Hepatocyte (in vitro differentiated cells): ENCODE measurements at regions not wholly inside any gene's neighbourhood (a gene's known extent, or its start where the extent isn't known, plus 50 kb on each side); places are given as distances from the start of the nearest gene placed in this dataset.

ENCODE experiments used
- DNase-seq: peaks from one replicate; pipeline ENCODE4 v3.0.0-alpha.2; 2016; ENCODE audit warnings: low spot score
- H2AFZ ChIP-seq: fragments of 200-600 bp; sonication (generic); 2 replicates; pipeline ENCODE4 v1.6.0; 2016; ENCODE audit warnings: antibody characterized with exemption, mild to moderate bottlenecking
- H3K27ac ChIP-seq: fragments of 200-600 bp; sonication (generic); 2 replicates; pipeline ENCODE4 v1.5.1; 2016; ENCODE audit warnings: mild to moderate bottlenecking
- H3K27me3 ChIP-seq: fragments of 200-600 bp; sonication (generic); 2 replicates; pipeline ENCODE4 v1.6.1; 2016
- H3K36me3 ChIP-seq: fragments of 200-600 bp; sonication (generic); replicated peaks from 2 replicates; pipeline ENCODE4 v1.5.1; 2016; ENCODE audit warnings: low read depth; ENCODE audit not compliant: insufficient read depth
- H3K4me1 ChIP-seq: fragments of 200-600 bp; sonication (generic); 2 replicates; pipeline ENCODE4 v1.5.1; 2016; ENCODE audit warnings: mild to moderate bottlenecking, moderate library complexity; ENCODE audit not compliant: insufficient read depth
- H3K4me2 ChIP-seq: fragments of 200-600 bp; sonication (generic); 2 replicates; pipeline ENCODE4 v1.6.0; 2016
- H3K4me3 ChIP-seq: fragments of 200-600 bp; sonication (generic); 2 replicates; pipeline ENCODE4 v1.5.1; 2016; ENCODE audit warnings: mild to moderate bottlenecking
- H3K79me2 ChIP-seq: fragments of 200-600 bp; sonication (generic); 2 replicates; pipeline ENCODE4 v1.6.0; 2017; ENCODE audit warnings: mild to moderate bottlenecking
- H3K9me2 ChIP-seq: fragments of 200-600 bp; sonication (generic); replicated peaks from 2 replicates; pipeline ENCODE4 v1.6.0; 2017; ENCODE audit warnings: mild to moderate bottlenecking; ENCODE audit not compliant: insufficient read depth
- H3K9me3 ChIP-seq: fragments of 200-600 bp; sonication (generic); 2 replicates; pipeline ENCODE4 v1.5.1; 2016; ENCODE audit warnings: low read depth, mild to moderate bottlenecking
- H4K20me1 ChIP-seq: fragments of 200-600 bp; sonication (generic); 2 replicates; pipeline ENCODE4 v1.6.0; 2016; ENCODE audit warnings: mild to moderate bottlenecking; ENCODE audit not compliant: insufficient read depth, poor library complexity, severe bottlenecking
- EZH2 ChIP-seq: fragments of 200-600 bp; sonication (generic); IDR thresholded peaks from 2 replicates; pipeline ENCODE4 v1.6.1; 2016; ENCODE audit warnings: antibody characterized with exemption, mild to moderate bottlenecking, borderline replicate concordance
- EZH2phosphoT487 ChIP-seq: fragments of 200-600 bp; sonication (generic); IDR thresholded peaks from one replicate; pipeline ENCODE4 v1.6.1; 2018; ENCODE audit warnings: antibody characterized with exemption, mild to moderate bottlenecking, low read depth, moderate library complexity; ENCODE audit not compliant: unreplicated experiment, severe bottlenecking
- WGBS: methylation state at CpG from one replicate; pipeline ENCODE4 v1.1.6; 2016; ENCODE audit warnings: low lambda C conversion rate; ENCODE audit errors: missing lambda C conversion rate; 5-methylcytosine and 5-hydroxymethylcytosine counted together
- TF ChIP-seq, protein P1 (sequence below): fragments of 200-600 bp; sonication (generic); IDR thresholded peaks from 2 replicates; pipeline ENCODE4 v1.5.1; 2016; ENCODE audit warnings: antibody characterized with exemption, mild to moderate bottlenecking; ENCODE audit not compliant: poor library complexity

- Histone ChIP-seq H3K79me2 (no peaks in the 10 kb centered on the region), H3K4me3 (no peak overlapping the region), H3K4me2 (no peak overlapping the region), H4K20me1 (no peaks in the 10 kb centered on the region), H3K9me2 (no peaks in the 10 kb centered on the region), H2AFZ (no peak overlapping the region), H3K9me3 (no peaks in the 10 kb centered on the region), H3K27ac (no peak overlapping the region), H3K4me1 (no peaks in the 10 kb centered on the region), H3K27me3 (no peaks in the 10 kb centered on the region), H3K36me3 (no peaks in the 10 kb centered on the region)
- no peak for DNase-seq
- TF ChIP-seq, protein P1, sequence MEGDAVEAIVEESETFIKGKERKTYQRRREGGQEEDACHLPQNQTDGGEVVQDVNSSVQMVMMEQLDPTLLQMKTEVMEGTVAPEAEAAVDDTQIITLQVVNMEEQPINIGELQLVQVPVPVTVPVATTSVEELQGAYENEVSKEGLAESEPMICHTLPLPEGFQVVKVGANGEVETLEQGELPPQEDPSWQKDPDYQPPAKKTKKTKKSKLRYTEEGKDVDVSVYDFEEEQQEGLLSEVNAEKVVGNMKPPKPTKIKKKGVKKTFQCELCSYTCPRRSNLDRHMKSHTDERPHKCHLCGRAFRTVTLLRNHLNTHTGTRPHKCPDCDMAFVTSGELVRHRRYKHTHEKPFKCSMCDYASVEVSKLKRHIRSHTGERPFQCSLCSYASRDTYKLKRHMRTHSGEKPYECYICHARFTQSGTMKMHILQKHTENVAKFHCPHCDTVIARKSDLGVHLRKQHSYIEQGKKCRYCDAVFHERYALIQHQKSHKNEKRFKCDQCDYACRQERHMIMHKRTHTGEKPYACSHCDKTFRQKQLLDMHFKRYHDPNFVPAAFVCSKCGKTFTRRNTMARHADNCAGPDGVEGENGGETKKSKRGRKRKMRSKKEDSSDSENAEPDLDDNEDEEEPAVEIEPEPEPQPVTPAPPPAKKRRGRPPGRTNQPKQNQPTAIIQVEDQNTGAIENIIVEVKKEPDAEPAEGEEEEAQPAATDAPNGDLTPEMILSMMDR = no peak
- no peak for TF ChIP-seq EZH2
- TF ChIP-seq EZH2phosphoT487 = no peak
Observed at GRCh38 chr12:83619973-83620372, 933.3 kb downstream of the TMTC2 start.

DNA sequence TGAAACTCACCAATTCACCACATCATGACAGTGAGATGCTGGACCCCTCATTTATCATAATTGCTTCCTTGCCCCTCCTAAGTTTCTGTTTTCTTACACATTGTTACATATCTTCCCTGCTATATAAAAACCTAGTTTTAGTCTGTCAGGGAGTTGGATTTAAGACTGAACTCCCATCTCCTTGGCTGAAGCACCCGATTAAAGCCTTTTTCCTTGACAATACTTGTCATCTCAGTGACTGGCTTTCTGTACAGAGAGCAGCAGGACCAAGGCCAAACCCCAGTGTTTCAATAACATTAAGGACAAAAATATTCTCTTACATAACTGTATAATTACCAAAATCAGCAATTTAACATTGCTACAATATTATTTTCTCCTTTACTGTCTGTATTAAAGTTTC is 928.4 kb downstream of the TMTC2 start:
- no peaks in the 10 kb centered on the region for H3K79me2 ChIP-seq
- no peak for DNase-seq
- H3K4me2 ChIP-seq = no peak overlapping the region
- no peaks in the 10 kb centered on the region for H3K27me3 ChIP-seq
- no peak overlapping the region for H2AFZ ChIP-seq
- H3K9me2 ChIP-seq = no peaks in the 10 kb centered on the region
- WGBS = 78% methylated on average over 1 of the region's 1 CpG
- no peak overlapping the region for H3K27ac ChIP-seq
- no peaks in the 10 kb centered on the region for H3K36me3 ChIP-seq
- no peak overlapping the region for H3K4me3 ChIP-seq
- no peaks in the 10 kb centered on the region for H4K20me1 ChIP-seq
- peaks cover 6% of the 10 kb centered on the region for H3K9me3 ChIP-seq
- no peak for TF ChIP-seq EZH2phosphoT487
- no peaks in the 10 kb centered on the region for H3K4me1 ChIP-seq

DNA sequence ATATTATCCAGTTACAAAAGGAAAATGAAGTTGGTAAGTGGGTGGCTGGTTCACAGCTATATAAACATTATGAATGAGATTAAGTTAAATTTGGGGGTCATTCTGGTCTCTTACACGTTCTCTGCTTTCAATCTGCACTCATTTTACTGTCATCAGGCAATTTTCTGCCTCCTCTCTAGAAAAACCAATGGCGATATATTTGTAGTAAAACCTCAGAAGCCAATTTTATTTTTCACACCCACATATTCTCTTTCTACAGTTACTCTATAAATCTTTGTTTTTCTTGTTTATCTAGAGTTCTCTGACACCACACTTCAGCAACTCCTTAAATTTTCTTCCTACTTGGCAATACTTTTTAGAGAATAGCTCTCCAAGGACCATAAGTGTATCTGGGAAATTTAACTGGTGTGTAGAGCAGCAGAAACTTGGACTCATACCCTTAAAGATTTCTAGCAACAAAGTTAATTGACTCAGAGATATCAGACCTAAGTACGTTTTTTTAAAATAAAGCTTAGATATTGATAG is 926.9 kb downstream of the TMTC2 start:
- Histone ChIP-seq H3K4me2 (no peak overlapping the region), H3K27ac (no peak overlapping the region), H3K9me3 (peaks cover 6% of the 10 kb centered on the region), H4K20me1 (no peaks in the 10 kb centered on the region), H3K36me3 (no peaks in the 10 kb centered on the region), H3K27me3 (no peaks in the 10 kb centered on the region), H2AFZ (no peak overlapping the region), H3K79me2 (no peaks in the 10 kb centered on the region), H3K4me1 (no peaks in the 10 kb centered on the region), H3K9me2 (no peaks in the 10 kb centered on the region), H3K4me3 (no peak overlapping the region)
- TF ChIP-seq EZH2phosphoT487 (no peak), EZH2 (no peak)
- TF ChIP-seq, protein P1 = no peak
- 48% methylated on average over 3 of the region's 3 CpGs for WGBS
- DNase-seq = no peak

- H2AFZ ChIP-seq = no peak overlapping the region
- no peak overlapping the region for H3K4me2 ChIP-seq
- WGBS = 77% methylated on average over 1 of the region's 1 CpG
- no peaks in the 10 kb centered on the region for H3K4me1 ChIP-seq
- H3K4me3 ChIP-seq = no peak overlapping the region
- no peak for DNase-seq
- no peaks in the 10 kb centered on the region for H3K9me2 ChIP-seq
- peaks cover 3% of the 10 kb centered on the region for H3K9me3 ChIP-seq
- H3K36me3 ChIP-seq = no peaks in the 10 kb centered on the region
- H3K27me3 ChIP-seq = no peaks in the 10 kb centered on the region
- TF ChIP-seq EZH2phosphoT487 (no peak), EZH2 (no peak)
- TF ChIP-seq, protein P1 = no peak
- H4K20me1 ChIP-seq = no peaks in the 10 kb centered on the region
- H3K27ac ChIP-seq = no peak overlapping the region
- H3K79me2 ChIP-seq = no peaks in the 10 kb centered on the region
Observed at GRCh38 chr12:83603106-83603505, 916.4 kb downstream of the TMTC2 start.
